DOHH2 (cell line): ENCODE measurements at regions not wholly inside any gene's neighbourhood (a gene's known extent, or its start where the extent isn't known, plus 50 kb on each side); places are given as distances from the start of the nearest gene placed in this dataset.

Source experiments
- H3F3A ChIP-seq: fragments of 200-600 bp; sonication (generic), shearing (Covaris generic); 2 replicates; pipeline ENCODE4 v1.6.0; 2016; ENCODE audit warnings: antibody characterized with exemption, mild to moderate bottlenecking; ENCODE audit not compliant: control insufficient read depth, insufficient read depth
- H3K27ac ChIP-seq: fragments of 200-600 bp; sonication (generic); 2 replicates; pipeline ENCODE4 v1.5.1; 2014; ENCODE audit warnings: low read depth, mild to moderate bottlenecking, low read length, moderate library complexity
- H3K27me3 ChIP-seq: fragments of 200-600 bp; sonication (generic); 2 replicates; pipeline ENCODE4 v1.6.1; 2014; ENCODE audit warnings: mild to moderate bottlenecking, low read length, mixed read lengths; ENCODE audit not compliant: control insufficient read depth
- H3K36me3 ChIP-seq: fragments of 200-600 bp; sonication (generic); 2 replicates; pipeline ENCODE4 v1.6.1; 2014; ENCODE audit warnings: mild to moderate bottlenecking, low read length, moderate library complexity, mixed read lengths; ENCODE audit not compliant: control insufficient read depth
- H3K4me1 ChIP-seq: fragments of 200-600 bp; sonication (generic); 2 replicates; pipeline ENCODE4 v1.6.1; 2014; ENCODE audit warnings: mild to moderate bottlenecking, low read length, mixed read lengths; ENCODE audit not compliant: control insufficient read depth
- H3K4me2 ChIP-seq: fragments of 200-600 bp; sonication (generic); 2 replicates; pipeline ENCODE4 v1.6.0; 2014; ENCODE audit warnings: mild to moderate bottlenecking, low read length, moderate library complexity
- H3K4me3 ChIP-seq: fragments of 200-600 bp; sonication (generic); 2 replicates; pipeline ENCODE4 v1.5.1; 2014; ENCODE audit warnings: mild to moderate bottlenecking, low read length, mixed read lengths
- H3K79me2 ChIP-seq: fragments of 200-600 bp; sonication (generic); 2 replicates; pipeline ENCODE4 v1.6.1; 2014; ENCODE audit warnings: mild to moderate bottlenecking, low read length, mixed read lengths; ENCODE audit not compliant: control insufficient read depth
- H3K9me2 ChIP-seq: fragments of 200-600 bp; sonication (generic); replicated peaks from 2 replicates; pipeline ENCODE4 v1.6.1; 2014; ENCODE audit warnings: mild to moderate bottlenecking, low read length, mixed read lengths; ENCODE audit not compliant: control insufficient read depth
- H3K9me3 ChIP-seq: fragments of 200-600 bp; sonication (generic); 2 replicates; pipeline ENCODE4 v1.6.1; 2014; ENCODE audit warnings: antibody characterized with exemption, low read length, mixed read lengths; ENCODE audit not compliant: control insufficient read depth, insufficient read depth
- H4K20me1 ChIP-seq: fragments of 200-600 bp; sonication (generic); 2 replicates; pipeline ENCODE4 v1.6.0; 2014; ENCODE audit warnings: low read depth, mild to moderate bottlenecking, antibody characterized with exemption, low read length, moderate library complexity; ENCODE audit not compliant: control insufficient read depth, insufficient read depth
- EZH2phosphoT487 ChIP-seq: fragments of 200-600 bp; sonication (generic); IDR thresholded peaks from 2 replicates; pipeline ENCODE4 v1.6.1; 2017; ENCODE audit warnings: borderline replicate concordance, mild to moderate bottlenecking, antibody characterized with exemption, low read length, moderate library complexity, mixed read lengths
- TF ChIP-seq, protein P1 (sequence below): fragments of 200-600 bp; sonication (generic); IDR thresholded peaks from one replicate; pipeline ENCODE4 v1.5.1; 2014; ENCODE audit warnings: antibody characterized with exemption, mild to moderate bottlenecking, low read depth, low read length; ENCODE audit not compliant: poor library complexity, severe bottlenecking

DNA sequence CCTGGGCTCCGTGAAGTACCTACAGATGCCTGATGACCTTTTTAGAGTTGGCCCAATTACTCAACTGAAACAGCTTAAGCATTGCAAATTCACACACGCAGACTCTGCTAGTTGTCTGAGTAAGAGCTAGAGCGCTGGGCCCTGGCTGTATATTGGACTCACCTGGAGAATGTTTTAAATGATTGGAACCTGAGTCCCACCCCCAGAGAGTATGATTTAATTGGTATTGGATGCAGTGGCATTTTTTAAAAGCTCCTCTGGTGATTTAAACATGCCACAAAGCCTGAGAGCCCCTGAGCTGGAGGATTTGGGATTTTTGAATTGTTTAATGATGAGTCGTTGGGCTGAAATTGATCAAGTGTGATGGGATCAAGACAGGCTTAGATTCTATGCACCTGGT is 143.9 kb upstream of the SDK2 start:
- Histone ChIP-seq H3K36me3 (no peaks in the 10 kb centered on the region), H3K27ac (no peak overlapping the region), H3K9me2 (no peaks in the 10 kb centered on the region), H3K4me1 (peaks cover 7% of the 10 kb centered on the region), H3F3A (no peaks in the 10 kb centered on the region), H3K9me3 (no peaks in the 10 kb centered on the region), H4K20me1 (no peaks in the 10 kb centered on the region), H3K4me2 (no peak overlapping the region), H3K27me3 (peaks cover 7% of the 10 kb centered on the region; the same call in 1 of the 2 replicates), H3K4me3 (no peak overlapping the region), H3K79me2 (no peaks in the 10 kb centered on the region)
- TF ChIP-seq, protein P1, sequence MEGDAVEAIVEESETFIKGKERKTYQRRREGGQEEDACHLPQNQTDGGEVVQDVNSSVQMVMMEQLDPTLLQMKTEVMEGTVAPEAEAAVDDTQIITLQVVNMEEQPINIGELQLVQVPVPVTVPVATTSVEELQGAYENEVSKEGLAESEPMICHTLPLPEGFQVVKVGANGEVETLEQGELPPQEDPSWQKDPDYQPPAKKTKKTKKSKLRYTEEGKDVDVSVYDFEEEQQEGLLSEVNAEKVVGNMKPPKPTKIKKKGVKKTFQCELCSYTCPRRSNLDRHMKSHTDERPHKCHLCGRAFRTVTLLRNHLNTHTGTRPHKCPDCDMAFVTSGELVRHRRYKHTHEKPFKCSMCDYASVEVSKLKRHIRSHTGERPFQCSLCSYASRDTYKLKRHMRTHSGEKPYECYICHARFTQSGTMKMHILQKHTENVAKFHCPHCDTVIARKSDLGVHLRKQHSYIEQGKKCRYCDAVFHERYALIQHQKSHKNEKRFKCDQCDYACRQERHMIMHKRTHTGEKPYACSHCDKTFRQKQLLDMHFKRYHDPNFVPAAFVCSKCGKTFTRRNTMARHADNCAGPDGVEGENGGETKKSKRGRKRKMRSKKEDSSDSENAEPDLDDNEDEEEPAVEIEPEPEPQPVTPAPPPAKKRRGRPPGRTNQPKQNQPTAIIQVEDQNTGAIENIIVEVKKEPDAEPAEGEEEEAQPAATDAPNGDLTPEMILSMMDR = no peak
- no peak for TF ChIP-seq EZH2phosphoT487

GRCh38 chr17:73791121-73791520 is 146.9 kb upstream of the SDK2 start:
- Histone ChIP-seq H3K9me3 (no peaks in the 10 kb centered on the region), H3K4me2 (no peak overlapping the region), H3K4me3 (no peak overlapping the region), H3K27me3 (peaks cover 7% of the 10 kb centered on the region; the same call in 1 of the 2 replicates), H3K9me2 (no peaks in the 10 kb centered on the region), H3K36me3 (no peaks in the 10 kb centered on the region), H3K79me2 (no peaks in the 10 kb centered on the region), H3K4me1 (no peaks in the 10 kb centered on the region), H3K27ac (no peak overlapping the region), H3F3A (no peaks in the 10 kb centered on the region), H4K20me1 (no peaks in the 10 kb centered on the region)
- no peak for TF ChIP-seq EZH2phosphoT487
- TF ChIP-seq, protein P1 = no peak

DNA sequence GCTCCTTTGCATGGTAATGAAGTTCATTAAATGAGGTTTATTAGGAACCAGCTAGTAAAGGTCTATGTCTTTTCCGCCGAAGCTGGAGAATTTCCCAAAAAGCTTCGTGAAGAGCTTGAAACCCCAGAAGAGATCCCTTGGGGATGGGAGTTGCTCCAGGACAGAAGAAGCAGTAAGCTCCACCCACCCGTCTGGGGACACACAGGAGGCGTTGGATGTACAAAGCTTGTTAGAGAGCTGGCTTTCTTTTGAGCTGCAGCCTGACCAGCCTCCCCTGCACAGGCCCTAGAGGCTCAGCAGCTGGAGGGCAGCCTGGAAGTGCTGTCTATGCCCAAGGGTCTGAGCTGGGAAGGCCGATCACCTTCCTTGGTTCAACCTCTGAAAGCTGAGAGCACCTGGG is 147.4 kb upstream of the SDK2 start:
- H3K9me2 ChIP-seq = no peaks in the 10 kb centered on the region
- no peak overlapping the region for H3K4me3 ChIP-seq
- H3F3A ChIP-seq = no peaks in the 10 kb centered on the region
- H3K27me3 ChIP-seq = peaks cover 7% of the 10 kb centered on the region; the same call in 1 of the 2 replicates
- no peak overlapping the region for H3K27ac ChIP-seq
- H3K4me1 ChIP-seq = no peaks in the 10 kb centered on the region
- no peak overlapping the region for H3K4me2 ChIP-seq
- no peaks in the 10 kb centered on the region for H3K9me3 ChIP-seq
- no peaks in the 10 kb centered on the region for H3K36me3 ChIP-seq
- no peaks in the 10 kb centered on the region for H4K20me1 ChIP-seq
- TF ChIP-seq, protein P1 = no peak
- no peak for TF ChIP-seq EZH2phosphoT487
- no peaks in the 10 kb centered on the region for H3K79me2 ChIP-seq
